ENCODE measurements at regions not wholly inside any gene's neighbourhood (a gene's known extent, or its start where the extent isn't known, plus 50 kb on each side); places are given as distances from the start of the nearest gene placed in this dataset.

DNA sequence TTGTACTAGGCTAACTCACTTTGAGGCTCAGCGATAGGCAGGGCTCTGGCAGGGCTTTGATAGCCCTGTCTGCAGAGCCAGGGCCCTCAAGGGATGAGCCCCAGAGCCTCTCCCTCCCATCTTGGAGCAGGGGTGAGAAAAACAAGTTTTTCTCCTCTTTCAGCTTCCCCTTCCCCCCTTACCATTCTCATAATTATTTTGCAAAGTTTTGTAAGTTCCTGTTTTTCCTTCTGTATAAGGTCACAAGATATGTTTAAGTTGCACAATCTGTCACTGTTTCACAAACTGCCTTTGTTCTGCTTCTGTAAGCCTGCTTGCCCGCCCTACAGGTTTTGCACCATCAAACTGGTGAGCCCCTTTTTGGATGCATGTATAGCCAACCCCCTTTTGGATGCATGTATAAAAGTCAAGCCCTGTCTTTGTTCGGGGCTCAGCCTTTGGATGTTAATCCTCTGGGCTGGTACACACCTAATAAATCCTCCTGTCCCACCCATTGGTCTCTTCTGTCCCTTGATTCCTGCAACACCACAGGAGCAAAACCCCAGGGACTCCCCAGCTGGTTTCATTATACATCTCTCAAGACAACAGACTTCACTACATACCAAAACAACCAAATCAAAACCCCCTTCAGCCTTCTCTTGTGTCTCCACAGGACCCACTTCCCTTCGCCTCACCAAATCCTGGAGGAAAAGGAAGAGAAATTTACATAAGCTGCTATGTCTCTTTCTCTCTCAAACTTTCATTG lies 52.5 kb upstream of the RESF1 start:
- peaks cover 35% of the 10 kb centered on the region for H3K9me3 Mint-ChIP-seq (ENCODE audit: unreplicated experiment)
- no peak overlapping the region for H3K27ac Mint-ChIP-seq (ENCODE audit: unreplicated experiment)
- DNase-seq (ENCODE audit: low spot score): no peak
- H3K4me3 Mint-ChIP-seq (ENCODE audit: unreplicated experiment): peak overlapping the region; percentile 34
- TF ChIP-seq, protein P1, sequence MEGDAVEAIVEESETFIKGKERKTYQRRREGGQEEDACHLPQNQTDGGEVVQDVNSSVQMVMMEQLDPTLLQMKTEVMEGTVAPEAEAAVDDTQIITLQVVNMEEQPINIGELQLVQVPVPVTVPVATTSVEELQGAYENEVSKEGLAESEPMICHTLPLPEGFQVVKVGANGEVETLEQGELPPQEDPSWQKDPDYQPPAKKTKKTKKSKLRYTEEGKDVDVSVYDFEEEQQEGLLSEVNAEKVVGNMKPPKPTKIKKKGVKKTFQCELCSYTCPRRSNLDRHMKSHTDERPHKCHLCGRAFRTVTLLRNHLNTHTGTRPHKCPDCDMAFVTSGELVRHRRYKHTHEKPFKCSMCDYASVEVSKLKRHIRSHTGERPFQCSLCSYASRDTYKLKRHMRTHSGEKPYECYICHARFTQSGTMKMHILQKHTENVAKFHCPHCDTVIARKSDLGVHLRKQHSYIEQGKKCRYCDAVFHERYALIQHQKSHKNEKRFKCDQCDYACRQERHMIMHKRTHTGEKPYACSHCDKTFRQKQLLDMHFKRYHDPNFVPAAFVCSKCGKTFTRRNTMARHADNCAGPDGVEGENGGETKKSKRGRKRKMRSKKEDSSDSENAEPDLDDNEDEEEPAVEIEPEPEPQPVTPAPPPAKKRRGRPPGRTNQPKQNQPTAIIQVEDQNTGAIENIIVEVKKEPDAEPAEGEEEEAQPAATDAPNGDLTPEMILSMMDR (IDR thresholded peaks at IDR 0.05; ENCODE audit: unreplicated experiment): no peak
- peaks cover 3% of the 10 kb centered on the region for H3K27me3 Mint-ChIP-seq (ENCODE audit: unreplicated experiment)
- peaks cover 25% of the 10 kb centered on the region for H3K36me3 Mint-ChIP-seq (ENCODE audit: low read depth, unreplicated experiment)
- H3K4me1 Mint-ChIP-seq (ENCODE audit: unreplicated experiment): no peaks in the 10 kb centered on the region

DNA sequence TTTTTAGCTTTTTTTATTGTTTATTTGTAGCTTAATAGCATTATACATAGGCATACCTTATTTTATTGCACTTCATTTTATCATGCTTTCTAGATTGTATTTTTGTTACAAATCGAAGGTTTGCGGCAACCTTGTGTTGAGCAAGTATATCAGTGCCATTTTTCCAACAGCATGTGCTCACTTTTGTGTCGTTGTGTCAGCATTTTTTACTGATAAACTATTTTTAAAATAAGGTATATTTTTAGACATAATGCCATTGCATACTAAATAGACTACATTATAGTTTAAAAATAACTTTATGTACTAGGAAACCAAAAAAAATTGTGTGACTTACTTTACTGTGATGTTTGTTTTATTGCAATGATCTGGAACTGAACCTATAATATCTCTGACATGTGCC lies 56.2 kb upstream of the RESF1 start:
- H3K36me3 Mint-ChIP-seq (ENCODE audit: low read depth, unreplicated experiment): peaks cover 17% of the 10 kb centered on the region
- peaks cover 3% of the 10 kb centered on the region for H3K27me3 Mint-ChIP-seq (ENCODE audit: unreplicated experiment)
- TF ChIP-seq, protein P1 (IDR thresholded peaks at IDR 0.05; ENCODE audit: unreplicated experiment): no peak
- H3K4me1 Mint-ChIP-seq (ENCODE audit: unreplicated experiment): no peaks in the 10 kb centered on the region
- peaks cover 16% of the 10 kb centered on the region for H3K9me3 Mint-ChIP-seq (ENCODE audit: unreplicated experiment)
- no peak for DNase-seq (ENCODE audit: low spot score)
- no peak overlapping the region for H3K4me3 Mint-ChIP-seq (ENCODE audit: unreplicated experiment)
- H3K27ac Mint-ChIP-seq (ENCODE audit: unreplicated experiment): no peak overlapping the region

DNA sequence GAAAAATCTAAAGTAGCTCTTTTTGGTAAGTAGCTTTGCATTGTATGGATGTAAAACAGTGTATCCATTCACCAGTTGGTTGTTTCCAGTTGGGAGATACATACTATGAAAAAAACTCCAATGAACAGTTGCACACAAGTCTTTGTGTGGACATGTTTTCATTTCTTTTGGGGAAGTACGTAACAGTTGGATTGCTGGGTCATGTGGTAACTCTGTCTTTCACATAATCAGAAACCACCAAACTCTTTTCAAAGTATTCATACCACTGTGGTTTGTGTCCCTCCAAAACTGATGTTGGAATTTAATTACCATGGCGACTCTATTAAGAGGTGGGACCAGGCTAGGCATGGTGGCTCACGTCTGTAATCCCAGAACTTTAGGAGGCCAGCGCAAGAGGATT lies 58.9 kb upstream of the RESF1 start:
- TF ChIP-seq, protein P1 (IDR thresholded peaks at IDR 0.05; ENCODE audit: unreplicated experiment): no peak
- no peak for DNase-seq (ENCODE audit: low spot score)
- Mint-ChIP-seq H3K4me1 (ENCODE audit: unreplicated experiment) (peaks cover 9% of the 10 kb centered on the region), H3K36me3 (ENCODE audit: low read depth, unreplicated experiment) (peaks cover 7% of the 10 kb centered on the region), H3K27me3 (ENCODE audit: unreplicated experiment) (peaks cover 4% of the 10 kb centered on the region), H3K27ac (ENCODE audit: unreplicated experiment) (no peak overlapping the region), H3K9me3 (ENCODE audit: unreplicated experiment) (peaks cover 11% of the 10 kb centered on the region), H3K4me3 (ENCODE audit: unreplicated experiment) (no peak overlapping the region)

DNA sequence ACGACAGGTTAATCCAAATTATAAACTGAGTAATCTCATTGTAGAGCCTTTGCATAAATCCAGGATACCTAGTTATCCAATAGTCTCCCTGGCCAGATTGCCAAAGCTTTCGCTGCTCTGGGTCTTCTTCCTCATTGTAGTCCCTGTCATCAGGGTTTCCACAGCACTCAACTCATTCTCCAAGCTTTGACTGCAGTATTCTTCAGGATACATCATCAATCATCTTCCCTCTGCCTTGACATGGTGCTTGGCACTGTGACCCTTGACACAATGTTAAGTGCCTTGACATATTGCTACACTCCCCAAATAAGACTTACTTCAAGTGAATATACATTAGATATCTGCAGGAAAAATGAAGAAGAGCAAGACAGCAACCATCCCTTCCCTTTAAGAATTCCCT lies 60.1 kb upstream of the RESF1 start:
- no peak overlapping the region for H3K4me3 Mint-ChIP-seq (ENCODE audit: unreplicated experiment)

More for the DNA sequence above, 60.1 kb upstream of the RESF1 start:
- H3K27ac Mint-ChIP-seq (ENCODE audit: unreplicated experiment): no peak overlapping the region
- TF ChIP-seq, protein P1 (IDR thresholded peaks at IDR 0.05; ENCODE audit: unreplicated experiment): no peak
- H3K27me3 Mint-ChIP-seq (ENCODE audit: unreplicated experiment): peaks cover 4% of the 10 kb centered on the region
- H3K36me3 Mint-ChIP-seq (ENCODE audit: low read depth, unreplicated experiment): peaks cover 7% of the 10 kb centered on the region
- peaks cover 9% of the 10 kb centered on the region for H3K4me1 Mint-ChIP-seq (ENCODE audit: unreplicated experiment)
- no peak for DNase-seq (ENCODE audit: low spot score)
- peaks cover 12% of the 10 kb centered on the region for H3K9me3 Mint-ChIP-seq (ENCODE audit: unreplicated experiment)

Measured in endothelial cell (in vitro differentiated cells).